ENCODE measurements at regions not wholly inside any gene's neighbourhood (a gene's known extent, or its start where the extent isn't known, plus 50 kb on each side); places are given as distances from the start of the nearest gene placed in this dataset.

- ATAC-seq: no peak
- no peak for TF ChIP-seq ZNF57 (CRISPR knock-in tag; IDR thresholded peaks at IDR 0.05)
- intact Hi-C loops (cut with micrococcal nuclease): no loop called here
- H3K9me1 ChIP-seq (ENCODE audit: control insufficient read depth, insufficient read depth, low read length): no peaks in the 10 kb centered on the region
- CTCF ChIA-PET (ENCODE audit: low intra/inter-chr PET ratio): no interaction called here
- WGBS (ENCODE audit: insufficient coverage, low coverage, missing lambda C conversion rate): 15% methylated on average over 2 of the region's 2 CpGs
- in situ Hi-C loops (cut with MboI): no loop called here
- no peak for DNase-seq (ENCODE audit: extremely low read depth in 1 of 4, low spot score in 3 of 4)
- BruUV-seq (replicated peaks): no TSS peak
- FAIRE-seq: no peak
- H2AFZ ChIP-seq (ENCODE audit: low read depth, low read length): no peak overlapping the region
- no peaks in the 10 kb centered on the region for H3K79me2 ChIP-seq (ENCODE audit: control insufficient read depth, insufficient read depth, low read length)
- H3K27ac ChIP-seq (ENCODE audit: extremely low read depth, low read depth, low read length): no peak overlapping the region
- H4K20me1 ChIP-seq (replicated peaks; ENCODE audit: control insufficient read depth, insufficient read depth, low read length): no peaks in the 10 kb centered on the region
- no peaks in the 10 kb centered on the region for H3K27me3 ChIP-seq (ENCODE audit: control insufficient read depth in 2 of 2, insufficient read depth in 2 of 2, low read length in 2 of 2)
- H3K36me3 ChIP-seq (ENCODE audit: control insufficient read depth, insufficient read depth, low read length): no peaks in the 10 kb centered on the region
- H3K9ac ChIP-seq (ENCODE audit: insufficient read depth in 1 of 2, low read depth in 2 of 2, low read length in 2 of 2): no peak overlapping the region
- H3K4me3 ChIP-seq: no peak overlapping the region
- POLR2A ChIA-PET: no interaction called here
- no peaks in the 10 kb centered on the region for H3K4me1 ChIP-seq (replicated peaks in 1 of 2; ENCODE audit: control insufficient read depth in 2 of 2, insufficient read depth in 2 of 2, low read length in 2 of 2)
- no peak overlapping the region for H3K4me2 ChIP-seq (ENCODE audit: insufficient read depth, low read length)
- no peaks in the 10 kb centered on the region for H3K9me3 ChIP-seq (replicated peaks; ENCODE audit: control insufficient read depth, insufficient read depth, low read depth, low read length)
Measured at GRCh38 chr3:117297541-117297940, 588.0 kb downstream of the TUSC7 start.

- no peaks in the 10 kb centered on the region for H3K9me1 ChIP-seq (ENCODE audit: control insufficient read depth, insufficient read depth, low read length)
- H3K9me3 ChIP-seq (replicated peaks; ENCODE audit: control insufficient read depth, insufficient read depth, low read depth, low read length): no peaks in the 10 kb centered on the region
- H3K27ac ChIP-seq (ENCODE audit: extremely low read depth, low read depth, low read length): no peak overlapping the region
- ChIA-PET CTCF (ENCODE audit: low intra/inter-chr PET ratio) (no interaction called here), POLR2A (no interaction called here)
- no peaks in the 10 kb centered on the region for H3K36me3 ChIP-seq (ENCODE audit: control insufficient read depth, insufficient read depth, low read length)
- no peaks in the 10 kb centered on the region for H3K4me1 ChIP-seq (replicated peaks in 1 of 2; ENCODE audit: control insufficient read depth in 2 of 2, insufficient read depth in 2 of 2, low read length in 2 of 2)
- FAIRE-seq (no peak), DNase-seq (ENCODE audit: extremely low read depth in 1 of 4, low spot score in 3 of 4) (no peak), ATAC-seq (no peak)
- no peaks in the 10 kb centered on the region for H3K27me3 ChIP-seq (ENCODE audit: control insufficient read depth in 2 of 2, insufficient read depth in 2 of 2, low read length in 2 of 2)
- no peak overlapping the region for H3K4me3 ChIP-seq
- intact Hi-C loops (cut with micrococcal nuclease): no loop called here
- TF ChIP-seq ZNF583 (CRISPR knock-in tag; IDR thresholded peaks at IDR 0.05): no peak
- H3K4me2 ChIP-seq (ENCODE audit: insufficient read depth, low read length): no peak overlapping the region
- H3K79me2 ChIP-seq (ENCODE audit: control insufficient read depth, insufficient read depth, low read length): no peaks in the 10 kb centered on the region
- no peak overlapping the region for H2AFZ ChIP-seq (ENCODE audit: low read depth, low read length)
- in situ Hi-C loops (cut with MboI): no loop called here
- H3K9ac ChIP-seq (ENCODE audit: insufficient read depth in 1 of 2, low read depth in 2 of 2, low read length in 2 of 2): no peak overlapping the region
- no TSS peak for BruUV-seq (replicated peaks)
- H4K20me1 ChIP-seq (replicated peaks; ENCODE audit: control insufficient read depth, insufficient read depth, low read length): no peaks in the 10 kb centered on the region
Measured at GRCh38 chr3:117298273-117298672, 588.7 kb downstream of the TUSC7 start.

All from K562 (cell line).